Ishikawa (cell line): ENCODE measurements at regions not wholly inside any gene's neighbourhood (a gene's known extent, or its start where the extent isn't known, plus 50 kb on each side); places are given as distances from the start of the nearest gene placed in this dataset.

ENCODE experiments used
- CEBPB ChIP-seq: IDR thresholded peaks from 2 replicates; pipeline ENCODE4 v1.6.1; 2012
- EP300 ChIP-seq: IDR thresholded peaks from 2 replicates; pipeline ENCODE4 v1.6.1; 2012; ENCODE audit warnings: borderline replicate concordance
- MAX ChIP-seq: IDR thresholded peaks from 2 replicates; pipeline ENCODE4 v1.6.1; 2012
- NFIC ChIP-seq: IDR thresholded peaks from 2 replicates; pipeline ENCODE4 v1.6.1; 2012
- RAD21 ChIP-seq: IDR thresholded peaks from 2 replicates; pipeline ENCODE4 v1.6.1; 2012; ENCODE audit warnings: low read depth
- REST ChIP-seq: IDR thresholded peaks from 2 replicates; pipeline ENCODE4 v1.6.1; 2012; ENCODE audit warnings: low read depth, mild to moderate bottlenecking
- TCF12 ChIP-seq: IDR thresholded peaks from 2 replicates; pipeline ENCODE4 v1.6.1; 2012; ENCODE audit warnings: low read depth
- TEAD4 ChIP-seq: IDR thresholded peaks from 2 replicates; pipeline ENCODE4 v1.6.1; 2012
- USF1 ChIP-seq: IDR thresholded peaks from 2 replicates; pipeline ENCODE4 v1.6.1; 2012
- YY1 ChIP-seq: IDR thresholded peaks from 2 replicates; pipeline ENCODE4 v1.6.1; 2012; ENCODE audit warnings: low read depth
- ZBTB7A ChIP-seq: IDR thresholded peaks from 2 replicates; pipeline ENCODE4 v1.6.1; 2012; ENCODE audit warnings: low read depth

- no peak for TF ChIP-seq TCF12
- no peak for TF ChIP-seq CEBPB
- TF ChIP-seq YY1: no peak
- no peak for TF ChIP-seq EP300
- TF ChIP-seq TEAD4: no peak
- no peak for TF ChIP-seq REST
- TF ChIP-seq USF1: no peak
- TF ChIP-seq MAX: no peak
- TF ChIP-seq ZBTB7A: no peak
- no peak for TF ChIP-seq RAD21
- no peak for TF ChIP-seq NFIC
Measured at GRCh38 chr3:112741983-112742382, 101.0 kb upstream of the CCDC80 start.
